HG02642 (cell line): ENCODE measurements at regions not wholly inside any gene's neighbourhood (a gene's known extent, or its start where the extent isn't known, plus 50 kb on each side); places are given as distances from the start of the nearest gene placed in this dataset.
"Not testable (repeated sequence)": the region's sequence is repeated elsewhere in the genome, so short reads cannot be mapped to it uniquely, and the experiment has no call there.

Source experiments
- ATAC-seq: cut with Tn5 transposase; IDR thresholded peaks from one replicate; pipeline ENCODE4 v1.9.1; 2021; ENCODE audit warnings: mild to moderate bottlenecking; ENCODE audit not compliant: unreplicated experiment, poor library complexity

GRCh38 chr5:115439639-115440038 is 104.9 kb downstream of the FEM1C start:
- no peak for ATAC-seq

- ATAC-seq: no peak
Observed at GRCh38 chr5:115439042-115439441, 105.5 kb downstream of the FEM1C start.

- ATAC-seq: no peak
Observed at GRCh38 chr5:115435778-115436712, 108.5 kb downstream of the FEM1C start.

GRCh38 chr5:115435065-115435777 is 109.4 kb downstream of the FEM1C start:
- ATAC-seq: no peak

GRCh38 chr5:115433918-115434317 is 110.7 kb downstream of the FEM1C start:
- ATAC-seq: no peak

GRCh38 chr5:115432691-115433090 is 111.9 kb downstream of the FEM1C start:
- no peak for ATAC-seq

GRCh38 chr5:115431116-115431515 is 113.5 kb downstream of the FEM1C start:
- no peak for ATAC-seq

- ATAC-seq: no peak
Observed at GRCh38 chr5:115430374-115430773, 114.2 kb downstream of the FEM1C start.

GRCh38 chr5:115429345-115429940 is 115.1 kb downstream of the FEM1C start:
- no peak for ATAC-seq

- no peak for ATAC-seq
Observed at GRCh38 chr5:115428676-115429075, 115.9 kb downstream of the FEM1C start.

GRCh38 chr5:115428248-115428647 is 116.3 kb downstream of the FEM1C start:
- no peak for ATAC-seq

GRCh38 chr5:115424446-115424845 is 120.1 kb downstream of the FEM1C start:
- ATAC-seq: no peak

- no peak for ATAC-seq
Observed at GRCh38 chr5:115424030-115424429, 120.5 kb downstream of the FEM1C start.

GRCh38 chr5:115423541-115423940 is 121.0 kb downstream of the FEM1C start:
- ATAC-seq: no peak

GRCh38 chr5:115423051-115423450 is 121.5 kb downstream of the FEM1C start:
- ATAC-seq: no peak

GRCh38 chr5:115420812-115421211 is 123.8 kb downstream of the FEM1C start:
- ATAC-seq: not testable (repeated sequence)

GRCh38 chr5:115419846-115420585 is 123.6 kb upstream of the CCDC112 start:
- ATAC-seq: no peak

- ATAC-seq: no peak
Observed at GRCh38 chr5:115418788-115419187, 122.3 kb upstream of the CCDC112 start.

GRCh38 chr5:115417076-115417475 is 120.6 kb upstream of the CCDC112 start:
- ATAC-seq: no peak

- no peak for ATAC-seq
Observed at GRCh38 chr5:115415143-115415491, 118.7 kb upstream of the CCDC112 start.
